SHP77 (cell line): ENCODE measurements at regions not wholly inside any gene's neighbourhood (a gene's known extent, or its start where the extent isn't known, plus 50 kb on each side); places are given as distances from the start of the nearest gene placed in this dataset.

Experiments
- DNase-seq, 2 experiments: peaks; one replicate each; lab custom pipeline; 2025; lab: John Stamatoyannopoulos, UW

DNA sequence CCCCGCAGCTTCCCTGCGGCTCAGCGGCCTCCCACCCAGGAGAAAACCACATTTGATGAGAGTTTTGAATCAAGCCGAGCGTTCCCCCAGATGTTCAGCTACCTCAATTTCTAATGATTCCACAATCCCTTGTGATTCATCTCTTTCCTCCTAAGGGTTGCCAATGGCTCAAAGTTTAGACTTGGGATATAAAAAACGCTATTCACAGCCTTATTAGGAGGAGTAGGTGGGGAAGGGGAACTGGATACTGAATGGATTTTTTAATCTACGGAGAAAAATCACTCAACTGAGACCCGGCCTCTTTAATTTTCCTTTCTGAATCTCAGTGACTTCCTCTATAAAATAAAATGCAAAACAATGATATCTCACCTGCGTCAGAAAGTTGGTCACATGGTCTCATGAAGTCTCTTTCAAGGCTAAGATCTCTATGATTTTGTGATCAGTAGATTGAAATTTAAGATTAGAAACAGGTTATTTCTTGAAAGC is 192.6 kb upstream of the TCF4 start:
- no peak for DNase-seq

DNA sequence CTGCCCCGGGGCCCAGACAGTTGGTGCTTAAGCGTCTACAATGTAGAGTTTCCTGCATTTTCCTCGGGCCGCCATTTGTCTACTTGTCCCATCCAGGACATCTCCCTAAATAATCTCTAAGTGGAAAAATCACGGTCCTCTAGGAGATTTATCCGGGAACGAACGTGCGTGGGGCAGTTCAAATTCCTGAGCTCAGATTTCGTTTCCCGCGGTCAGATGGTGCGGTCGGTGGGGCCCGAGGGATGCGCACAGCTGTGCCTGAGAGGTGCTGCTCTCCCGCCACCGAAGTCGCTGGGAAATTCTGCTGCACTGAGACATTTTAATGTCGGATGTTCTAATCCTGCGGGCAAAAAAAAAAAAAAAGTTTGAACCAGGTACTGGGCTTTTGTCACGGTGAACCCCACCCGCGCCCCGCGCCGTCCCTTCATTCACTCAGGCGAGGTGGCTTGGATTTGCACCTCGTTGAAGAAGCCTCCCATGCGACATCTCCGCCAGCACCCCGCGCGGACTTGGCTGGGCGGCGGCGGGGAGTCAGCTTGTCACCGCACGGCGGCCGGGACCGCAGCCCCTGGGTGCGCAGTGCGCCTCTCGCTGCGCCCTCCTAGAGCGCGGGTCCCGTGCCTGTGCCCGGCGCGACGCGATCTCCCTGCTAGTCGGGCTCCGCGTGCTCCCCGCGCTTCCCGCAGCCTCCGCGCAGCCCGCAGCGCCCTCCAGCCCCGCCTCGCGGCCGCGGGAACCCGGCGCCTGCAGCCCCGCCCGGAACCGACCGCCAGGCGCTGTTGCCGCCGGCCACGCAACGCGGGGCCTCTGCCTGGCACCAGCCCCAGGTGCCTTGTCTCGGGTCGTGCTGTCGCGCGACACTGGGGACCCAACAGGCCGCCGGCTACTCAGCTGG is 191.9 kb upstream of the TCF4 start:
- DNase-seq, result no peak

GRCh38 chr18:55778788-55779690 is 191.0 kb upstream of the TCF4 start:
- DNase-seq, result no peak

GRCh38 chr18:55777666-55778304 is 189.8 kb upstream of the TCF4 start:
- no peak for DNase-seq

DNA sequence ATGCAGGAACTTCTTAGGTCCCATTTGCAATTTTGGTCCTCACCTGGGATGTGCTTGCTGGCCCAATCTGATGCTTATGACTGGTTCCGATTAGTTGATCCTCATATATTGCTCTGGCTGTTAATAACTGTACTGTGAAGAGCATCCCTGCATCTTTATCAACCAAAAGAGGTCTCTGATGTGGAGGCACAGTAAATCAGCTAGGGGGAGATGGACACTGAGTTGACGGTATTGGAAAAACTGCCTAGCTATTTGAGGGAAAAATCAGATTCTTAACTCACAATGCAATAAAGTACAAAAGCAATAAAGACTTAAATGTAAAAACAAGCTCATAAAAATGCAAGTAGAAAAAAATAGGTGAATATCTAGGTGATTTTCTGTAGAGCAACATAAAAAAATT is 188.0 kb upstream of the TCF4 start:
- no peak for DNase-seq

GRCh38 chr18:55774505-55774904 is 186.5 kb upstream of the TCF4 start:
- no peak for DNase-seq

DNA sequence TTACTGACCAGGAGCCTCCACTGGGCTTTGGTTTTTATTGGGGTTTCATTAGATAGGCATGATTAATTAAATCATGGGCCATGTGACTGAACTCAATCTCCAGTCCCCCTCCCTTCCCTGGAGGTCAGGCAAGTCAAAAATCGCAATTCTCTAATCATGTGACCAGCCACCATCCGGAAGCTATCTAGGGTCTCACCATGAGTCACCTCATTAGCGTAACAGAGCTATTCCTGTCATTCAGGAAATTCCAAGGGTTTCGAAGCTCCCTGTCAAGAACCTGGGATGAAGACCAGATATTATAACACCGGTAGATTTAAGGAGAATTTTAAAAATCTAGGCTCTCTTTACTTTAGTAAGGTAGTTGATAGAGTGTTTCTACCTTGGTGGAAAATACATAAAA is 180.3 kb upstream of the TCF4 start:
- no peak for DNase-seq

- no peak for DNase-seq
Observed at GRCh38 chr18:55764386-55764785, 176.4 kb upstream of the TCF4 start.

DNA sequence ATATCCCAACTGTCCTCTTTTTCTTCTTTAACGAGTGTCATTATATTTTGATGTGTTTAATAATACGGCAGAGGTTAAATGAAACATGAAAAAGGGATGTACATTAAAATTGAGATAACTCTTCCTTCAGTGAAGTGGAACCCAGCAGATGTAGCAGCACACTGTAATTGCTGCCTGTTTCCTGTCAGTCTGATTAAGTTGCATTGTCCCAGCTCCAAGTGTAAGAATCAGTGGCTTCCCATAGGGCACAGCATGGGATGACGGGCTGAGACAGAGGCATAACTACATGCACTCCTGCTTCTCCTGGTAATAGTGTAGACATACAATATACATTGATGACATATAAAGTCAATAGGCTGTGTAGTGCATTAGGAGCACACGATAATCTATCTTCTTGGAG is 175.8 kb upstream of the TCF4 start:
- no peak for DNase-seq

DNA sequence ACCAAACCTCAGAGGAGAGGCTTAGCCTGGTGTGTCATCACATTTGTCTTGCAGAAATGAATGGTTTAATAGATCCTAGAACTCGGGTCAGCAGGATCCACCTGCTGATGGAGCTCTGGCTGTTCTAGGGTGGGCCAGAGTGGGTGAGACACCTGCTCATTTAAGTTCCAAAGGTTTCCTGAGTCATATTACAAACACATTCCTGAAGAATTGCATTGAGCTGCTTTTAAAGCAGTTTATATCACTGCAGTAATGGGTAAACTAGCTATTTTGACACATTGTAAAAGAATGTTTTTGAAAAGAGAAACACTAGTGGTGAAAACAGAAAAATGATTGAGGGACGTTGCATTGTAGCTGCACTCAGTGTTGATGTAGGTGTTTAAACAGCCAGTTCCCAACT is 175.3 kb upstream of the TCF4 start:
- DNase-seq, result no peak

GRCh38 chr18:55762424-55762823 is 174.4 kb upstream of the TCF4 start:
- no peak for DNase-seq

GRCh38 chr18:55753643-55754263 is 165.8 kb upstream of the TCF4 start:
- DNase-seq, result no peak

DNA sequence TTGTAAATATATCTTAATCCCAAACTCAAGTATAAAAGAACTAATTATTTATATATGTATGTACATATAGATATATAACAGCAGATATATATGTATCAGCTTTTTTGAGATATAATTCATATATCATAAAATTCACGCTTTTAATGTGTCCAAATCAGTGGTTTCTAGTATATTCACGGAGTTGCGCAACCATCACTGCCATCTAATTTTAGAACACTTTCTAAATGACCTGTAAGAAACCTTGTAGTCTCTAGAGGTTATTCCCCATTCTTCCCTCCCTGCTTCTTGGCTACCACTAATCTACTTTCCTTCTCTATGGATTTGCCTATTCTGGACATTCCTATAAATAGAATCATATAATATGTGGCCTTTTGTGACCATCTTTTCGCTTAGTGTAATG is 163.5 kb upstream of the TCF4 start:
- DNase-seq, result no peak

- DNase-seq, result no peak
Observed at GRCh38 chr18:55748227-55748738, 160.3 kb upstream of the TCF4 start.

DNA sequence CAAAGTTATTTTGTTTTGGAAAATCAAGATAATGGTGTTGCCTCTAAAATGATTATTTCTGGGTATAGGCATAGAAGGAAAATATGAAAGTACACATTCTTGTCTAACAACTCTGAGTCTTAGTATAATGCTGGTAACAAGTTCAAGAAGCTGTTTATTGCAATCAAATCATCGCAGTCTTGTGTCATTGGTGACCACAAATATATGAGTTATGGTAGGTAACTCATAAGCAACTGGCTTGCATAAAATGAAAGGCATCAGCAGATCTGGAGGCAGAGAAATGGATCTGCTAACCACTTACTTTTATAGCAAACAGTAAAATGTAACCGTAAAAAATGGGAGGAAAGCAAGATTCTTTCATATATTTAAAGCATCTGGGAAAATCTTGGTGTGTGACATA is 156.2 kb upstream of the TCF4 start:
- no peak for DNase-seq

DNA sequence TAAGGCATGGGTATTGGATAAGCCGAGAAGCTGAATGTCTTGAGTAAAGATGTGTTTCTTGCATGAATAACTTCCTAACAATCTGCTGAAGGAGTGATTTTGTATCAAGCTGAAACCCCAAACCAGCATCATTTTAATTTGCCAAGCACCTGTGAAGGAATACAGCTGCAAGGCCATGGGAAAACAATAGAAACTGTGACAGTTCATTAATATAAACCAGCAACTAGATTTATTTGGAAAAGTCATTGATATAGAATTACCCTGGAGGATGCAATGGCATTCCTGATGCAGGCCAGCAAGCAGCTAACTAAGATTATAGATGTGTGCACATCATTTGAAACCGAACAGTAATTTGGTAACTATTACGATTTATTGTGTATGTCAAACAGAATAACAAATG is 155.7 kb upstream of the TCF4 start:
- no peak for DNase-seq

DNA sequence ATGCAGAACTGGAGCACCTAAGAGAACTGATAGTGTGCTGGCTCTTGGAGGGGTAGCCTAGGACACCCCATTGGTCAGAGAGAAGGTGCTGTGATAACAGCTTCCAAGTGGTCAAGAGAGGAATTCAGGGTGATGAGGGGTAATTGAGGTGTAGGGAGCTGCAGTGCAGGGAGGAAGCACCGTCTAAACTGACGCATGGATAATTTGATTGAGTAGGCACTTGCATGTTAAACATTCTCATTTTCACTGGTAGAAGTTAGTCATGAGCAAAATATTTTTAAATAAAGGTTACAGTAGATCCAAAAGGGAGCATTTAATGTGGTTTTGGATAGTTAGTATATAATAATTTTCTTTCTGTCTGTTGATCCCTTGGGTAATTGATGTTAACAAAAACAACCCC is 155.1 kb upstream of the TCF4 start:
- no peak for DNase-seq

DNA sequence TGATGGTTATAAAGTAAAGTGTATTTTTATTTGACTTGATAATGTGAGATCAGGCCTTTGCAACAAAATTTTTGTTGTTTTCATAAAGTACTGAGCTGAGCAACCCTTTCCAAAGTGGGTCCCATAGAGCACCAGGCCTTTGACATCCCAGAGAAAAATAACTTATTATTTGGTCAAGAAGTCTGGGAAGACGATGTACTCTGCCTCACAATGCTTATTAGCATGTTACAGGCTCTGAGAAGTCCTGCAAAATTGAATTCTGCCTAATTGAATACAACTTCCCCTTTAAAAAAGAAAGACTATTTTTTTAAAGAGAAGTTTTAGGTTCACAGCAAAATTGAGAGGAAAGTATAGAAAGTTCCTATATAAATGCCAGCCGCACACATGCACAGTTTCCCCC is 151.5 kb upstream of the TCF4 start:
- DNase-seq, result no peak

- no peak for DNase-seq
Observed at GRCh38 chr18:55738483-55739114, 150.6 kb upstream of the TCF4 start.

DNA sequence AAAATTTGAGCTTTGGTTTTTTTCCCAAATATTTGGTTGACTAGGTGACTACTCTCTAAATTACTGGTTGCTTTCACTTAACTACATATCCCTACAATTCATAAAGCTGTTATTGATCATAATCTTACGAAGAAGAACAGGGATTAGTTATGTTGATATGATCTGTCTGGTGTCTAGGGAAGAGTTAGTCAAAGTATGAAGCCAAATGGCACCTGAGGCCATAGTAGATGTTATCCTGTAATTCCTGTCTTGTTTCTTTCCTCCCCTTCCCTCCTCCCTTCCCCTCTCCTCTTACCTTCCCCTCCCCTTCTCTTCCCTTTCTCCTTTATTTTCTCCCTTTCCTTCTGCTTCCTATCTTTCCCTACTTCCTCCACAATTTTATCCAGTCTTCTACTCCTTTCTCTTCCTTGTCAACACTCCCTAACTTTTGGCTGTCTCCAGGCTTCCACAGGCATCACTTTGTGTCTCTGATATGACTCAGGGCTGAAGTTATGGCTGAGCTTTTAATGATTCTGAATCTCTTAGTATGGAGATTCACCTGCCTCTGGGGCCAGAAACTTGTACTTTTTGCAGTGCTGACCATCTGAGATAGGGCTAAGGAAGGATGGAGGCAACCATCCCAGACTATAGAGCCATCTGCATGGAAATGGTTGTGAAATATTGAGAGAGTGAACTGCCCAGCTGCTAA is 149.9 kb upstream of the TCF4 start:
- DNase-seq, result no peak

- no peak for DNase-seq
Observed at GRCh38 chr18:55737266-55737665, 149.3 kb upstream of the TCF4 start.
